ENCODE measurements at regions not wholly inside any gene's neighbourhood (a gene's known extent, or its start where the extent isn't known, plus 50 kb on each side); places are given as distances from the start of the nearest gene placed in this dataset.
"Not testable (repeated sequence)": the region's sequence is repeated elsewhere in the genome, so short reads cannot be mapped to it uniquely, and the experiment has no call there.

DNA sequence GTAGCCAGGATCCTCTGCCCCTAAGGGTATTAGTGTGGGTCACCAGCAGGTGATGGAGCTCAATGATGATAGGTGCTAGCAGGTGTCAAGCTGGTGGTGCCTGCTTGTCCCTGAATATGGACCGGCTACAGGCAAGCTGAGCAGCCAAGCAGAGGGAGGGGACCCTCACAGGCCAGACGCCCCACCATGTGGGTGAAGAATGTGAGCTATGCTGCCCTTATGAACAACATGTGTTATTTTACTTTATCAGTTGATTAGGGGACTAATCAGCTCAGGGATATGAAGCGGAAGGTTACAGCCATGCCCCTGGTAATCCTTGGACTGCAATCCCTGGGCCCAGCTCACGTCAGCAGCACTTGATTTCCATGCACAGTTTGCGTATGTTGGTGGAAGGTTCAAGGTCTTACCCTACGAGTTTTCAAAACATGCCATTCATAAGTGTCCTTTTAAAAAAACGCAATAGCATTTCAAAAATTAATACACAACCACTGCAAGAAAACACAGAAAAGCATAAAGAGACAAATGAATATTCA is 106.0 kb downstream of the CDC7 start:
- Histone ChIP-seq H3K4me3 (no peak overlapping the region), H3K4me1 (no peaks in the 10 kb centered on the region), H3K27me3 (no peaks in the 10 kb centered on the region), H3K27ac (no peak overlapping the region), H3K9me3 (no peaks in the 10 kb centered on the region), H3K36me3 (no peaks in the 10 kb centered on the region)
- DNase-seq (ENCODE audit: low spot score in 2 of 2), result no peak
- intact Hi-C loops (cut with DNase I; ENCODE audit: low total_unique reads), result no loop called here
- TF ChIP-seq, protein P1, sequence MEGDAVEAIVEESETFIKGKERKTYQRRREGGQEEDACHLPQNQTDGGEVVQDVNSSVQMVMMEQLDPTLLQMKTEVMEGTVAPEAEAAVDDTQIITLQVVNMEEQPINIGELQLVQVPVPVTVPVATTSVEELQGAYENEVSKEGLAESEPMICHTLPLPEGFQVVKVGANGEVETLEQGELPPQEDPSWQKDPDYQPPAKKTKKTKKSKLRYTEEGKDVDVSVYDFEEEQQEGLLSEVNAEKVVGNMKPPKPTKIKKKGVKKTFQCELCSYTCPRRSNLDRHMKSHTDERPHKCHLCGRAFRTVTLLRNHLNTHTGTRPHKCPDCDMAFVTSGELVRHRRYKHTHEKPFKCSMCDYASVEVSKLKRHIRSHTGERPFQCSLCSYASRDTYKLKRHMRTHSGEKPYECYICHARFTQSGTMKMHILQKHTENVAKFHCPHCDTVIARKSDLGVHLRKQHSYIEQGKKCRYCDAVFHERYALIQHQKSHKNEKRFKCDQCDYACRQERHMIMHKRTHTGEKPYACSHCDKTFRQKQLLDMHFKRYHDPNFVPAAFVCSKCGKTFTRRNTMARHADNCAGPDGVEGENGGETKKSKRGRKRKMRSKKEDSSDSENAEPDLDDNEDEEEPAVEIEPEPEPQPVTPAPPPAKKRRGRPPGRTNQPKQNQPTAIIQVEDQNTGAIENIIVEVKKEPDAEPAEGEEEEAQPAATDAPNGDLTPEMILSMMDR (IDR thresholded peaks at IDR 0.05), result no peak
- TF ChIP-seq POLR2AphosphoS5 (IDR thresholded peaks at IDR 0.05) (no peak), POLR2A (IDR thresholded peaks at IDR 0.05) (no peak)

DNA sequence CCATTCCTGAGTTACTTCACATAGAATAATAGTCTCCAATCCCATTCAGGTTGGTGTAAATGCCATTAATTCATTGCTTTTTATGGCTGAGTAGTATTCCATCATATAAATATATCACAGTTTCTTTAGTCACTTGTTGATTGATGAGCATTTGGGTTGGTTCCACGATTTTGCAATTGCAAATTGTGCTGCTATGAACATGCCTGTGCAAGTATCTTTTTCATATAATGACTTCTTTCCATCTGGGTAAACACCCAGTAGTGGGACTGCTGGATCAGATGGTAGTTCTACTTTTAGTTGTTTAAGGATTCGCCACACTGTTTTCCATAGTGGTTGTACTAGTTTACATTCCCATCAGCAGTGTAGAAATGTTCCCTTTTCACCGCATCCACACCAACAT is 107.0 kb downstream of the CDC7 start:
- H3K9me3 ChIP-seq; H3K27ac ChIP-seq; H3K4me1 ChIP-seq; H3K4me3 ChIP-seq; intact Hi-C loops (cut with DNase I; ENCODE audit: low total_unique reads); H3K27me3 ChIP-seq; DNase-seq (ENCODE audit: low spot score in 2 of 2); H3K36me3 ChIP-seq: not testable (repeated sequence)

DNA sequence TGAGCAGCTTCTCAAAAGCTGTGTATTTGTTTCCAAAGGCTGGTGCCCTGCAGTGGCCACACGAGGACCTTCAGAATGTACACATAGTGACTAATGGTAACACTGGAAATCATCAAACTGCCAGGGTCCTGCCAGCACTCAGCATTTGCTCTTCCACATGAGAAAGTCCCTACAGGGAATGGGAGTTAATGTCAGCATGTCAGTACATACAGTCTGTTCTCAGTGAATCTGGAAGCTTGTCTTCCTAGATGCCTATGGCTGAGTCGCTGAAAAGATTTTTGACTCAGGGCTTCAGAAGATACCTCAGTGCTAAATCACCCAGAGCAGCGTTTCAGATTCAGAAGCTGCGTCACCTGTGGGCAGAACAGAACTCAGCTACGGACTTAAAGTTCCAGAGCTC is 108.2 kb downstream of the CDC7 start:
- Histone ChIP-seq H3K27ac (no peak overlapping the region), H3K4me3 (no peak overlapping the region), H3K4me1 (no peaks in the 10 kb centered on the region), H3K36me3 (no peaks in the 10 kb centered on the region), H3K27me3 (no peaks in the 10 kb centered on the region), H3K9me3 (no peaks in the 10 kb centered on the region)
- intact Hi-C loops (cut with DNase I; ENCODE audit: low total_unique reads), result no loop called here
- no peak for DNase-seq (ENCODE audit: low spot score in 2 of 2)
- TF ChIP-seq POLR2A (IDR thresholded peaks at IDR 0.05) (no peak), POLR2AphosphoS5 (IDR thresholded peaks at IDR 0.05) (no peak)
- TF ChIP-seq, protein P1 (IDR thresholded peaks at IDR 0.05), result no peak

DNA sequence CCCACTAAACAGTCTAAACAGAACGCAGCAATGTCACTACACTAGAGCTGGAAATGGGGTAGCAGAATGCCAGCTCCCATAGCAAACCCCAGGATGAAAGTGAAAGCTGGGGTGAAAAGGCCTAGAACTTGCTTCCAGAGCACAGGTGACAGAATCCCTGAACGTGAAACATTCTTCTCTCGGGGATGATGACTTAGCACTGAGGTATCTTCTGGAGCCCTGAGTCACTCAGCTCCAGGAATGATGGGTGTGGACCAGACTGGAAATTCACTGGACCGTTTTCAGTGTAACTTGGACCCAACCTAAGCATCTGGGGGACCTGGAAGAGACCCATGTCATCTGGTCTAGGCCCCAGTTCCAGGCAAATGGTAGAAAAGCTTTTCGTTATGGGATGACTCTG is 108.9 kb downstream of the CDC7 start:
- H3K27me3 ChIP-seq, result no peaks in the 10 kb centered on the region
- H3K9me3 ChIP-seq, result no peaks in the 10 kb centered on the region
- no peaks in the 10 kb centered on the region for H3K36me3 ChIP-seq
- no peaks in the 10 kb centered on the region for H3K4me1 ChIP-seq
- H3K4me3 ChIP-seq, result no peak overlapping the region
- H3K27ac ChIP-seq, result no peak overlapping the region
- TF ChIP-seq POLR2A (IDR thresholded peaks at IDR 0.05) (no peak), POLR2AphosphoS5 (IDR thresholded peaks at IDR 0.05) (no peak)
- TF ChIP-seq, protein P1 (IDR thresholded peaks at IDR 0.05), result no peak
- no peak for DNase-seq (ENCODE audit: low spot score in 2 of 2)
- intact Hi-C loops (cut with DNase I; ENCODE audit: low total_unique reads), result no loop called here

DNA sequence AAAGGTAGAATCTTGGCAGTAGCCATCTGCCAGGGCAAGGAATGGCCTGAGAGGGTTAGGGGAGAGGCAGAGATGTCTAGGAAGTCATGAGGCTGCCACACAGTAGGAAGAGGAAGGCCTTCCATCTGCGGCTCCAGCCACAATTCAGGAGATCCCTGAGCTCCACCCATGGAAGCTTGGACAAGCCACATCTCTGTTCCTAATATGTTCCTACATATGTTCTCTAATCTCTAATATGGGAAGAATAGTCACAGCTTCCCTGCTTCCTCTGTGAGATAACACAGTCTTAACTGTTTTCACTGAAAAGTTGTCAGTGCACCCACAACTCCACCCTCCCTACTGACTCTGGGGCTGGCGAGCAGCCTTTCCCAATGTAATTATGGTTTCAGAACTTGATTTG is 109.5 kb downstream of the CDC7 start:
- intact Hi-C loops (cut with DNase I; ENCODE audit: low total_unique reads), result no loop called here
- TF ChIP-seq POLR2A (IDR thresholded peaks at IDR 0.05), result no peak
- TF ChIP-seq POLR2AphosphoS5 (IDR thresholded peaks at IDR 0.05), result no peak
- TF ChIP-seq, protein P1 (IDR thresholded peaks at IDR 0.05), result no peak
- Histone ChIP-seq H3K4me3 (no peak overlapping the region), H3K27ac (no peak overlapping the region), H3K9me3 (no peaks in the 10 kb centered on the region), H3K27me3 (no peaks in the 10 kb centered on the region), H3K4me1 (no peaks in the 10 kb centered on the region), H3K36me3 (no peaks in the 10 kb centered on the region)
- DNase-seq (ENCODE audit: low spot score in 2 of 2), result no peak

DNA sequence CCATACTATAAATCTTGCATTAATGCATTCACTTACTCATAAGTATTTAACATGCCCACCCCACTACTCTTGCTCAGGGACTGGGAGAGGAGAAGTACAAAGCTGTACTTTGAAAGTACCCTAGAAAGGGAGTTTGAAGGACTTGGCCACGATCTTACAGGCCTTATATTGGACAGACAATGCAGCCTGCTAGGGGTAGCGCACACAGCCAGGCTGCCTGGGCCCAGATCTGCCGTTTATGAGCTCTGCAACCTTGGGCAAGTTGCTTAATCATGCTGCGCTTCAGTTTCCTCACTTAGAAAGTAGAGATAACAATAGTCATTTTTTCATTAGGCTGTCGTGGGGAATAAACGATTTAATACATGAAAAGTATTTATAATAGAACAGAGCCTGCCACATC is 110.1 kb downstream of the CDC7 start:
- intact Hi-C loops (cut with DNase I; ENCODE audit: low total_unique reads), result no loop called here

More for the DNA sequence above, 110.1 kb downstream of the CDC7 start:
- TF ChIP-seq, protein P1 (IDR thresholded peaks at IDR 0.05), result no peak
- no peak for TF ChIP-seq POLR2A (IDR thresholded peaks at IDR 0.05)
- no peak for TF ChIP-seq POLR2AphosphoS5 (IDR thresholded peaks at IDR 0.05)
- Histone ChIP-seq H3K4me3 (no peak overlapping the region), H3K27me3 (no peaks in the 10 kb centered on the region), H3K36me3 (no peaks in the 10 kb centered on the region), H3K4me1 (no peaks in the 10 kb centered on the region), H3K9me3 (no peaks in the 10 kb centered on the region), H3K27ac (no peak overlapping the region)
- DNase-seq (ENCODE audit: low spot score in 2 of 2), result no peak
